NT2/D1 (cell line): ENCODE measurements at regions not wholly inside any gene's neighbourhood (a gene's known extent, or its start where the extent isn't known, plus 50 kb on each side); places are given as distances from the start of the nearest gene placed in this dataset.

Experiments
- DNase-seq: peaks from one replicate; pipeline ENCODE4 v3.0.0-alpha.2; 2011; ENCODE audit warnings: low read depth, low spot score
- H3K27me3 ChIP-seq: 2 replicates; pipeline ENCODE4 v1.6.0; 2011; ENCODE audit warnings: mild to moderate bottlenecking; ENCODE audit not compliant: insufficient read length, insufficient read depth
- H3K36me3 ChIP-seq: 2 replicates; pipeline ENCODE4 v1.6.1; 2011; ENCODE audit warnings: mild to moderate bottlenecking, low read length, mixed read lengths; ENCODE audit not compliant: insufficient read depth, insufficient read length
- H3K4me1 ChIP-seq: 2 replicates; pipeline ENCODE4 v1.5.1; 2011; ENCODE audit not compliant: insufficient read depth, insufficient read length
- H3K4me3 ChIP-seq: 2 replicates; pipeline ENCODE4 v1.5.1; 2011; ENCODE audit warnings: low read depth; ENCODE audit not compliant: insufficient read length
- H3K9ac ChIP-seq: 2 replicates; pipeline ENCODE4 v1.6.0; 2011; ENCODE audit warnings: low read depth; ENCODE audit not compliant: insufficient read length
- H3K9me3 ChIP-seq: 2 replicates; pipeline ENCODE4 v1.5.1; 2011; ENCODE audit warnings: mild to moderate bottlenecking, low read length; ENCODE audit not compliant: insufficient read depth
- SUZ12 ChIP-seq: IDR thresholded peaks from 2 replicates; pipeline ENCODE4 v1.6.1; 2011; ENCODE audit not compliant: insufficient read length, insufficient read depth; ENCODE audit errors: extremely low read depth
- YY1 ChIP-seq: IDR thresholded peaks from 2 replicates; pipeline ENCODE4 v1.6.1; 2011; ENCODE audit not compliant: insufficient read length, insufficient read depth
- ZNF274 ChIP-seq: IDR thresholded peaks from 2 replicates; pipeline ENCODE4 v1.6.1; 2011; ENCODE audit warnings: mild to moderate bottlenecking, low read depth, low read length

GRCh38 chr11:35088226-35088625, 50.7 kb upstream of the CD44 start:
- Histone ChIP-seq H3K4me3 (no peak overlapping the region), H3K36me3 (no peaks in the 10 kb centered on the region), H3K9ac (no peak overlapping the region), H3K4me1 (no peaks in the 10 kb centered on the region), H3K27me3 (no peaks in the 10 kb centered on the region), H3K9me3 (no peaks in the 10 kb centered on the region)
- no peak for DNase-seq
- TF ChIP-seq ZNF274 (no peak), SUZ12 (no peak), YY1 (no peak)

- no peak overlapping the region for H3K9ac ChIP-seq
- no peaks in the 10 kb centered on the region for H3K27me3 ChIP-seq
- no peaks in the 10 kb centered on the region for H3K36me3 ChIP-seq
- no peaks in the 10 kb centered on the region for H3K9me3 ChIP-seq
- no peaks in the 10 kb centered on the region for H3K4me1 ChIP-seq
- no peak for TF ChIP-seq ZNF274
- no peak for TF ChIP-seq SUZ12
- no peak for TF ChIP-seq YY1
- no peak for DNase-seq
- no peak overlapping the region for H3K4me3 ChIP-seq
Observed at GRCh38 chr11:35088676-35089075, 50.3 kb upstream of the CD44 start.
